ENCODE measurements at regions not wholly inside any gene's neighbourhood (a gene's known extent, or its start where the extent isn't known, plus 50 kb on each side); places are given as distances from the start of the nearest gene placed in this dataset.
"Not testable (repeated sequence)": the region's sequence is repeated elsewhere in the genome, so short reads cannot be mapped to it uniquely, and the experiment has no call there.

DNA sequence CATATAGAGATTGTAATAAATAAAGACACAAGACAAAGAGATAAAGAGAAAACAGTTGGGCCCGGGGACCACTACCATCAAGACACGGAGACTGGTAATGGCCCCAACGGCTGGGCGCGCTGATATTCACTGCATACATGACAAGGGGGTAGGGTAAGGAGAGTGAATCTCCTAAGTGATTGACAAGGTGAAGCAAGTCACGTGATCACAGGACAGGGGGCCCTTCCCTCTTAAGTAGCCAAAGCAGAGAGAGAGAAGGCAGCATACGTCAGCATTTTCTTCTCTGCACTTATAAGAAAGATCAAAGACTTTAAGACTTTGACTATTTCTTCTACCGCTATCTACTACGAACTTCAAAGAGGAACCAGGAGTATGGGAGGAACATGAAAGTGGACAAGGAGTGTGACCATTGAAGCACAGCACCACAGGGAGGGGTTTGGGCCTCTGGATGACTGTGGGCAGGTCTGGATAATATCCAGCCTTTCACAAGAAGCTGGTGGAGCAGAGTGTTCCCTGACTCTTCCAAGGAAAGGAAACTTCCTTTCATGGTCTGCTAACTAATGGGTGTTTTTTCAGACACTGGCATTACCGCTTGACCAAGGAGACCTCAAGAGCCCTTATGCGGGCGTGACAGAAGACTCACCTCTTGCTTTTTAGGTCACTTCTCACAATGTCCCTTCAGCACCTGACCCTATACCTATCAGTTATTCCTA is 75.6 kb downstream of the MRPL39 start:
- not testable (repeated sequence) for DNase-seq

DNA sequence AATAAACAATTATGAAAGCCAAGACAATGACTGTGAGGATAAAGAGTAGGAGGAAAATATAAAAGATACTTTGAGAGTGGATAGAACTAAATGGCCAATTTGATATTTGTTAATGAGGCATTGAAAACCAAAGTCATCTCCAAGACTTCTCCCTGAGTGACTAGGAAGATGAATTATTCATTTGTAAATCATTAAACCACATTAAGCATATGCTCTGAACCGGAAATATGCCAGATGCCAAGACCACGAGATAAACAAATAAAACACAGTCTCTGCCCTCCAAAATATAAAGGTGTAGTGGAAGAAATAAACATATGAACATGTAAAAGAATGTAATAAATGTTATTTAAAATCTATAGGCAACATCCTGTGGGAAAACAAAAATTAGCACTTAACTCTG is 78.8 kb downstream of the MRPL39 start:
- DNase-seq: no peak

DNA sequence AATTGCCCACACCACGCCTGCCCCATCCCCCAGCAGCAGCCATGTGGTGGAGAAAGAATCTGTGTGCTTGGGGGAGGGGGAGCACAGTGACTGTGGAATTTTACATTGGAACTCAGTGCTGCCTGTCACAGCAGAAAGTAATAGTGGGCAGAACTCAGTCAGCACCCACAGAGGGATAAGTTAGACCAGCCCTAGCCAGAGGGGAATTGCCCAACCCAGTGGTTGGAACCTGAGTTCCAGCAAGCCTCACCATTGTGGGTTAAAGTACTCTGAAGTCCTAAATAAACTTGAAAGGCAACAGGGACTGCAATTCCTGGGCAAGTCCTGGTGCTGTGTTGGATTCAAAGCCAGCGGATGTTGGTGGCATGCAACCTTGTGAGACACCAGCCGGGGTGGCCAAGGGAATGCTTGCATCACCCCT is 88.8 kb downstream of the MRPL39 start:
- no peak for DNase-seq

DNA sequence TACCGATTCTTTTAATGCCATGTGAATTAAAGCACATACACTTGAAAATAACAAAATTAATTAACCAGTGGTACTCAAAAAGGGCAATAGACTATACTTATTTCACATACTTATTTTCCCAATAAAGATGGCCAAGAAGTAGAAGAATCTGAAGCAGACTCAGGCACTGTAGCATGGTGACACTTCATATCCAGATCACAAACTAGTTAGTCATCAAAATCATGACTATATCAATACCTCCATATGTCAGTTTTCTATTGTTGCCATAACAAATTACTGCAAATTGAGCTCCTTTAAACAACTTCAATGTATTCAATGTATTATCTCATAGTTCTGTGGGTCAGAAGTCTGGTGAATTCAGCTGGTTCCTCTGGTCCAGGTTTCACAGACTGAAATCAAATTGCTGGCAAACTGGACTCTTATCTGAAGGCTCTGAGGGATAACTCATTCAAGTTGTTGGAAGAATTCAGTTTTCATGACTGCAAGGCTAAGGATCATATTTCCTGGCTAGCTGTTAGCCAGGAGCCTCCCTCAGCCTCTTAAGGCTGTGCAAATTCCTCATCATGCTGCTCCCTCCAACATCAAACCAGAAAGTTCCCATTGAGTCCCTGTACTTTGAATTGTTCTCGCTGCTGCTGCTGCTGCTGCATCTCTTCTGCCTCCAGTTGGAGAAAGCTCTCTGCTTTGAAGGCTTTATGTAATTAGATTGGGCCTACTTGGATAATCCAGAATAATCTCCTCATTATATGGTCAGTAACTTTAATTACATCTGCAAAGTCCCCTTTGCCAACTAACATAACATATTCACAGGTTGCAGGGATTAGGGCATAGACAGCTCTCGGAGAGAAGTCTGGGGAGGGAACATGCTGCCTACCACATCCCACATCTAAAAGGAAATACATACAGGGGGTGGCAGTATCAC is 91.5 kb downstream of the MRPL39 start:
- no peak for DNase-seq

DNA sequence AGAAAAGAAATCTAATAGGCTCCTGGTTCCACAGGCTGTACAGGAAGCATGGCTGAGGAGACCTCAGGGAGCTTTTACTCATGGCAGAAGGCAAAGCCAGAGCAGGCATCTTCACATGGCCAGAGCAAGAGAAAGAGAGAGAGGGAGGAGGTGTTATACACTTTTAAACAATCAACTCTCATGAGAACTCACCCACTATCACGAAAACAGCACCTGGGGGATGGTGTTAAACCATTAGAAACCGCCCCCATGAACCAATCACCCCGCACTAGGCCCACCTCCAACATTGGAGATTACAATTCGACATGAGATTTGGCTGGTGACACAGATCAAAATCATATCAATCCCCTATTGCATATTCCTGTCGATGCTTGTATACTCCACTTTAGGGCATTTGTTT is 93.5 kb downstream of the MRPL39 start:
- no peak for DNase-seq

DNA sequence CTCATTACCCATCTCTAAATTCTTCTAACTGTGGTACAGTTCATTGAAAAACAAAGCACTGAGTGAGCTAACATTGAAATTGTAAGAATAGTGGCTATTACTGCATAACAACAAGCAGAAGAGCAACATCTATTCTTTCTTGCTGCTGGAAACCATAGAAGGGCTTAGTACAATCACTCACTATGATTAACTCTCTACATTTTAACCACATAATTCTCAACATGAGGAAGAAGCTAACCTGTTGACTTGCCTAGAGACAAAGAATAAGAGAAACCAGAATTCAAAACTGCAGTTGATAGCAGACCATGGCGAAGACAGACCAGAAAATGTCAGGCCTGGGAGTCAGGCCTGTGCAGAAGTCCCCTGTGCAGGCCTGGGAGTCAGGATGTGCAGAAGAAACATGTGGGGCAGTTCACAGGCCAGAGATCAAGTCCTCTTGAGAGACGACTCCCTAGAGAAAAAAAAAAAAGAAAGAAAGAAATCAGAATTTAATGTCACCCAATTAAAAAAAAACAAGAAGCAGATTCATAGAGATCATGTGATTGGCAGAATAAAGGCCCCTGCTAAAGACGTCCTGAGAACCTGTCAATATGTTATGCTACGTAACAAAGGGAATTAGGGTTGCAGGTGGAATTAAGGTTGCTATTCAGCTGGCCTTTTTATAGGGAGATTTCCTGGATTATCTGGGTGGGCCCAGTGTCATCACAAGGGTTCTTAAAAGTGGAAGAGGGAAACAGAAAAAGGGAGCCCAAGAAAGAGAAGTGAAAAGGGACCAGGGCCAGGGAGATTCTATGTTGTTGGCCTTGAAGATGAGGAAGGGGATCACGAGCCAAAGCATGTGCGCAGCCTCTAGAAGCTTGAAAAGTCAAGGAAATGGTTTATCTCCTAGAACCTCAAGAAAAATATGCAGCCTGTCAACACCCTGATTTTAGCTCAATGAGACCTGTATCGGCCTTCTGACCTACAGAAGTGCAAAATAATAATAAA is 94.9 kb downstream of the MRPL39 start:
- DNase-seq: no peak

DNA sequence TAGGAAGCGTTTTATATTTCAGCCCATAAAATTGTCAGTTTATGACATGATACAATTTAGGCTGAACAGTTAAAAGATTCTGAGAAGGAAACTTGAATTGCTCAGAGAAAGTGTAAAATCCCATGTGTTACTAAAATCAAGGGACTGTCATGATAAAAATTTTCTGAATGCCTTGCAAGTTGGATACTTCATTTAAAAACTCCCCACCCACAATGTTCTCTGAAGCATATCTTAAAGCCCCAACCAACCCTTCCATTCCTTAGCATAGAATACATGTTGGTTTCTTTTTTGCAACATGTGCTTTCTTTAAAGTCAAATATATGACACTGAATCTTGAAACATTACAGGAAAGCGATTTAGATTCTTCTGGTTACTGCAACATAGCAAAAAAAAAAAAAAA is 97.4 kb downstream of the MRPL39 start:
- DNase-seq: no peak

DNA sequence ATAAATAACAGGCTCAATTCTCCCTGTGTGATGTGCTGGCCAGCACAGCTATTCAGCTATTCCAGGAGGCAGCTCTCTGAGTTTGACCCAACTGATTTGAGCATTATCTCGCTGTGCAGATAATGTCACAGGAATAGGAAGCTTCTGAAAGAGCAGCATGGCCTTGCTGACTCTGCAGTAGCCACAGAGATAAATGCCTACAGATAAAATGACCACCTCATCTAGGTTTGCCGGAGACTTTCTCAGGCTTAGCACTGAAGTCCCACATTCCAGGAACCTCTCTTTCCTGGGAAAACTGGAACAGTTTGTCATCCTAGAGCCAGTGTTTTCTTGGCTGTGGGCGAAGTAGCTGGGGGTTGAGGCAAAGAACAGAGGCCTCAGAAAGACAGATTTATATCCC is 98.9 kb downstream of the MRPL39 start:
- DNase-seq: no peak

DNA sequence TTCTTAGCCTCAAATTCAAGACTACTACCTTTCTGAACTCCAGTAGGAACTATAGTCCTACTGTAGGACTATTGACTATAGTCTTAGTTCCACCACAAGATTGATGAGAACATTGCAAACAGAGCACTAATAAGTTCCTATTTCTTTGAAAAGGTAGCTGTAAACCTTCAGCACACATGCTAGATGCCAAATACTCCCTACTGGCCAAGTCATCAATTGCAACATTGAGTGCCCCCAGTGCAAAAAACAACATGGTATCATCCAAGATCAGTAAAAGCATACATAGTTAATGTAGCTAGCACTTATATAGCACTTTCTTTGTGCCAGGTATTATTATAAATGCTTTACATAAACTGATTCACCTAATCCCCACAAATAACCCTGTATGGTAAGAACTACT is 99.8 kb downstream of the MRPL39 start:
- DNase-seq: peak in 1 of 3 experiments; percentile 51

DNA sequence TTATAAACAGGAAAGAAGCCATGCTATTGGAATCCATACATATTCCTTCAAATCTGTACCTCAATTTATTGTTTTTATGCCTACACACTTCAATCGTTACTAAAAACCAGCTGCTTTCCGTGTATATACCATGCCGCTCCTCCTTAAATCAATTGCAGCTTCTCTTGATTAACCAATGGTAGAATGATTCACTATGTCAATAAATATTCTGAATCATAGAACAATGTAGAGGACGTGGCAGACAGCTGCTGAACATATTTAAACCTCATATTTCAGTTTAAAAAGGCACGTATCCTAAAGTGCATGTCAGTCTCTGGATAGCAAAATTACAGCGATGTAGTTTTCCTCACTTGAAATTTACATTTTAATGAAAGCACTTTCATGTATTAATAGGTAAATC is 100.4 kb downstream of the MRPL39 start:
- peak in 2 of 3 experiments; percentile 6 to 75 for DNase-seq

DNA sequence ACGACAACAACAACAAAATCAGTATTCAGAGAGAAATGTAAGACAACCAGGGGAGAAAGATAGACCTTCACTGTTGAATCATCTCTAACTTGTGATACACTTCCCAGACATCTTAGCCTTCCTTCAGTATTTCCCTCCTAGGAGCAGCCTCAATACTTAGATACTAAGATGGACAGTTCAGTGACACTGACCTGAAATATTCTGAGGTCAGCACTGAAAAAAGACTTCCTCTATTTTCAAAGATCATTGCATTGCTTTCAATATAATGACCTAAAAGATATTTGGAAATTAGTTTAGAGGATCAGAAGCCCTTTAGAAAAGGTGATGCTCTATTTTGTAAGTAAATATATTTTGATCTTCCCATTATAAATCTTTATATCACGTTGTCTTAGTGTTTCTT is 101.0 kb downstream of the MRPL39 start:
- no peak for DNase-seq

DNA sequence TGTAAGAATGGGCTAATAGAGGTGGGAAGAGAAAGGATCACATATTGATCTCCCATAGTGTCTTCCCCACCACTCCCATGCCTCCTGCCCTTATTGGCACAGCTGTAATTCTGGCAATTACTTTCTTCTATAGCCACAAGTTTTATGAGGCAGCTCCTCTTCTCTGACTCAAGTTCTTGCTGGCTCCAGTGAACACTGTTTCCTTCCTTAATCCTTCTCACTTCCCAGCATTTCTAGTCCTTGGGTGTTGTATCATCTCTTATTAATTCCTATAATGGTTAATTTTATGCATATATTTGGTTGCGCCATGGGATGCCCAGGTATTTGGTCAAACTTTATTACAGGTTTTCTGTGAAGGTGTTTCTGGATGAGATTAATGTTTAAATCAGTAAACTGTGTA is 103.3 kb downstream of the MRPL39 start:
- no peak for DNase-seq

DNA sequence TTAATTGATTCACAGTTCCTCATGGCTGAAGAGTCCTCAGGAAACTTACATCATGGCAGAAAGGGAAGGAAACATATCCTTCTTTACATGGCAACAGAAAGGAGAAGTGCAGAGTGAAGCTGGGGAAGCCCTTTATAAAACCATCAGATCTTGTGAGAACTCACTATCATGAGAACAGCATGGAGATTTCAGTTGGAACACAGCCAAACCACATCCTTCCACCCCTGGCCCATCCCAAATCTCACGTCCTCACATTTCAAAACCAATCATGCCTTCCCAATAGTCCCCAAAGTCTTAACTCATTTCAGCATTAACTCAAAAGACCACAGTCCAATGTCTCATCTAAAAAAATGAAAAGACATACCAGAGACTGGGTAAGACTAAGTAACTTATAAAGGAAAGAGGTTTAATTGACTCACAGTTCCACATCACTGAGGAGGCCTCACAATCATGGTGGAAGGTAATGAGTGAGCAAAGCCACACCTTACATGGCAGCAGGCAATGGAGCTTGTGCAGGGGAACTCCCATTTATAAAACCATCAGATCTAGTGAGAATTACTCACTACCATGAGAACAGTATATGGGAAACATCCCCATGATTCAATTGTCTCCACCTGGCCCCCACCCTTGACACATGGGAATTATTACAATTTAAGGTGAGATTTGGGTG is 105.2 kb downstream of the MRPL39 start:
- DNase-seq: no peak

DNA sequence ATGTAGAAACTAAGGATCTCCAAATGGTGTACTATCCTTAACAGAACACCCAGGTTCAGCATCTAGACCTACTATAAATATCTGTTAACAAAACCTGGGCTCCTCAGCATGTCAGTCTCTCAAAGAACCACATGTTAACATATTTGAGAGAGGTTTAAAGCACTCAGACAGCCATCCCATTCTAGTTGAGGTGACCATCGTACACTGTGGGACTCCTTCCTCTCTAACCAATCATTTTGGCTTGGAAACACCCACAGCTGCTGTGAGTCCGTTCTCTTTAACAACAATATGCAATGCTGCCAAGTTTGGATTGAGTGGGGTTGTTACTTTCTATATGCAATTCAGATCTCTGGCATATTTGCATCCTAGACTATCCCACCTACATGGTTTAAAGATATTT is 105.8 kb downstream of the MRPL39 start:
- DNase-seq: no peak

DNA sequence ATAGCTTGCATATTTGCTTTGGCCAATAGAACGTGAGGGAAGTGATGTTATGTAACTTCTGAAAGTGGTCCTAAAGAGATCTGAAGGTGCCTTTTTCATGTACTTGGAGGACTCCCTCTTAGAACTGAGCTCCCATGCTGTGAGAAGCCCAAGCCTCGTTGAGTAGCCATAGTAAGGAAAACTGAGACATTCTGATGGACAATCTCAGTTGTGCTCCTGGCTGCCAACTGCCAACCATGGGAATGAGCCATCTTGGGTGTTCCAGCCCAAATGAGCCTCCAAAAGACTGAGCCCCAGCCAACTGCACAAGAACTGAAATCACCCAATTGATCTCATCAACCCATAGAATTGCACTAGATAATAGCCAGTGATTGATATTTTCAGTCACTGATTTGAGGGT is 106.7 kb downstream of the MRPL39 start:
- DNase-seq: no peak

DNA sequence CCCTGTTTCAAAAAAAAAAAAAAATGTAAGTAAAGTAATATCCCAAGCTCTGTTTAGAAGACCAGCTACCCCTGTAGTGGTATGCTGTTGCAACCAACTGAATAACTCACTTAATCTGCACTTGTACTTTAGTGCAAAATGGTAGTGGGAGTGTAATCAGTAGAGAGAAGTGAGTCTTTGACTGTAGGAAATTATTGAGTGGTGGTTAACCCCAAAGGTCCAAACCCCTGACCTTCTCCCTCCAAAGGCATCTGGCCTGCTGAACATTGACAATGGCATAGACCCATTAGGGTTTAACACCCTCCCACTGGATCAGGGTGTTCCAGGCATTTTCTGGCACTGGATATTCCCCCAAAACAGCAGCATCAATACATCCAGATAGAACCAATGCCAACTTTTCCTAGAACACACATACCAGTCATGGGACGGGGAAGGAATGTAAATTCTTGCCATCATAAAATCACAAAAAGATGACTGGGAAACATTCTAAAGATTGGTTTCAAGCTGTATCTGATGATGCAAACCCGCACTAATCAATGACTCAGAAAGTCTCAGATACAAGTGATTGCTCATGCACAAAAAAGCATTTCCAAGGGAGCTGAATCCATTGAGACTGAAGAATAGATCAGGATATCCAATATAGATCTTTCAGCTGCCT is 110.3 kb downstream of the MRPL39 start:
- DNase-seq: no peak

DNA sequence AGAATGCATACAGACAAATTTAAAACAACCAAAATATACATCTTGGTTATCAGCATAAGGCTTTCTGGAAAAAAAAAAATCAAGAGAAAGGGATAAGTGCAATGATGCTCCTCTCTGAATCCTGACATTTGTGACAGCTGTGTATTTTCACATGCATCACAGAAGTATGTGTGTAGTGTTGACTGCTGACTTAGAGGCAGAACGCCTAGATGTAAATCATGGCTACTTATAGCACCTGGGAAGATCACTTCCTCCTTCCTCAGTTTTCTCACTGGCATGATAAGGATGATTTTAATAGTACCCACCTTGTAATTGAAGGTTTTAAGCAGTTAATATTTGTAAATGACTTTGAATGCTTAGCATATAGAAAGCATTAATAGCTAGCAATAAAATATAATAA is 112.5 kb downstream of the MRPL39 start:
- no peak for DNase-seq

DNA sequence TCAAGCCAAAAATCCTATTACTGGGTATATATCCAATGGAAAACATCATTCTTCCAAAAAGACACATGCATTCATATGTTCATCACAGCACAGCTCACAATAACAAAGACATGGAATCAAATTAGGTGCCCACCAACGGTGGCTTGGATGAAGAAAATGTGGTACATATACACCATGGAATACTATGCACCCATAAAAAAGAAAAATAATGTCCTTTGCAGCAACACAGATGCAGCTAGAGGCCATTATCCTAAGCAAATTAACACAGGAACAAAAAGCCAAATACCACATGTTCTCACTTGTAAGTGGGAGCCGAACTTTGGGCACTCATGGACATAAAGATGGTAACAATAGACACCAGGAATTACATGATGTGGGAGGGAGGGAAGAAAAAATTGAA is 113.6 kb downstream of the MRPL39 start:
- DNase-seq: no peak

DNA sequence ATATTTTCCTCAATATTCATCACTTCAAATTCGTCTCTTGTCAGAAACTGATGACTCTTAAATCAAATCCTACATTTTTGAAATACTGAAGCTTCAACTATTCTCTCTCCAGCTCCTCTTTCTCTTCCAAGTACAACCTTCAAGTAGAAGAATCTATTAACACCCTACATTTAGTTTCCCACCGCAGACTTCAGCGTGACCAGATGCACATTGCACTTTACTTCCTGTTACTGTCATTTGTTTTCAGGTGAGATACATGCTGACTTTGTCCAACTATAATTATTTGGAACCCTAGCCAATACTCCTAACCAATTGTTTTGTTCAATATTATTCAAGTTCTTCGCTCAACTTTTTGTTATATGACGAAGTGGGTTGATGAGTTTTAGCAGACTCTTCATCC is 116.0 kb downstream of the MRPL39 start:
- no peak for DNase-seq

DNA sequence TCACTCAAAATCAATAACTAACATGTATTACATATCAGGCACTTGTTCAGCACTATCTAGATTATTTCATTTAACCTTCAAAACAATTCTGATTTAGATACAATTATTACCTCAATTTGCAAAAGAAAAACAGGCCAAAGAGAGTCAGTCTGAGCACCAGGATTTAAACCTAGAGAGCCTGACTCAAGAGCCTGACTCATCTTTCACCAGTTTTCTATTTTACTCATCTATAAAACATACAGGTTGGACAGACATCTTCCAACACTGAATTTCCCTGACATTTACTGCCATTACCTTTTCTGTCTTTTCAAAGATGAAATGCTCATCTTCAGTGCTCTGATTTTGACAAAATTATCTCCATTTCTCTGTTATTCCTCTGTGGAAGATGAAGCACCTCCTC is 116.5 kb downstream of the MRPL39 start:
- no peak for DNase-seq

DNA sequence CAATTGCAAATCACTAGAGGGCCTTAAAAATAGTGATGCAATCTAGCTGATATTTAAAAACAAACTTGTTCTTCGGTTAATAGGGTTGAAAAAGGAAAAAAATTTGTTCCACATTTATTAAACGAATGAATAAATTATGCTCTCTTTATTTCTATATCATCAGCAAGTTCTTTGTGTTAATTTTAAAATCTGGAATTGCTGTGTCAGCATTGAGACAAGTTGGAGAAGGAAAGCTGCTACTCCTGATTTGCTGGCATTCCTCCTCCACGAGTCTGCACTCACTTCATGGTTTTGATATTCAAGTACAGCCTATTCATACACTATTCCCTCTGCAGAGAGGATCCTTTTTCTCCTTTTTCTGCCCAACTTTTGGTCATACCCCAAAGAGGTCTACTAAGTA is 117.6 kb downstream of the MRPL39 start:
- DNase-seq: no peak

DNA sequence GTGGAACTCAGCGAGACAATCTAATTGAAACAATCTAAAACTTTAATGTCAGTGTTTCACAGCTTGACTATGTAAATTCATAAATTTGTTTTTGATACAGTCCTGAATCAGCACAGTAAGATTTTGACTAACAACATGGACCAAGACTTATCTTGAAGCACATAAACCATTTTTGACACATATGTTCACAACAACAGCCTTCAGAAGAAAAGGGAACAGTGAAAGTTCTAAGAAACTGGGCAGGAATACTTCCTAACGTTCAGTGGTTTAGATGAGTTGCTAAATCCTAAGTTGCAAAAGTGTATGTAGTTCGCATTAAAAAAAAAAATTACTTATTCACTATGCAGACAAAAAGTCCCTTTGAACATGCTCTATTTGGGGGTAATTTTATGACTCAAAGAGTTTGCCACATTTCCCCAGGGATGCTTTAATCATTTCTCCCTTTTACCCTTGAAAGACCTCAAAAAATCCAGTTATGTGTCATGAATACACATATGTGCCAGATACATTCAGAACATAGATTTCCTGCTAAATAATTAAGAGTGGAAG is 120.2 kb downstream of the MRPL39 start:
- DNase-seq: no peak

All from NCI-H1417 (cell line).